AG09319 (cell line): ENCODE measurements at regions not wholly inside any gene's neighbourhood (a gene's known extent, or its start where the extent isn't known, plus 50 kb on each side); places are given as distances from the start of the nearest gene placed in this dataset.

ENCODE experiments used
- DNase-seq: peaks from one replicate; pipeline ENCODE4 v3.0.0-alpha.2; 2010; ENCODE audit warnings: low read depth; ENCODE audit errors: extremely low read depth
- TF ChIP-seq, protein P1 (sequence below): IDR thresholded peaks from 2 replicates; pipeline ENCODE4 v1.5.1; 2011; ENCODE audit warnings: low read depth, mild to moderate bottlenecking, inconsistent platforms, low read length, moderate library complexity

DNA sequence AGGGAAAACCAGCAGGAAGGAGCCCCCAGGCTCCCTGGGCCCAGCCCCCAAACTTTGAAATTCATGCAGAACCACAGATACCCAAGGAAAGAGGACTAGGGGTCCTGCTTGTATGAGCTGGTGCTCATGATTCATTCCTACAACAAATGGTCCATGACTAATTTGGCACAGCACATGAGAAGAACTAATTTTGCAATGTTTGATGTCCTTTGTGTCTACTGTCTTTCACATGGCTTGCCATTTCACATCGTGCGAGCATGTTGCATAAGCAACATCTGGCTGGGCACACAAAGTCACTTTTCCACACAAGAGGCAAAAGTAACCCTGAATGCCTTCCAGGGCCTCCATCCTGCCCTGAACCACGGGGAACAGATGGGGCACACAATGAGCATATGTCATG is 149.6 kb upstream of the APCDD1 start:
- peak; percentile 55 for DNase-seq

DNA sequence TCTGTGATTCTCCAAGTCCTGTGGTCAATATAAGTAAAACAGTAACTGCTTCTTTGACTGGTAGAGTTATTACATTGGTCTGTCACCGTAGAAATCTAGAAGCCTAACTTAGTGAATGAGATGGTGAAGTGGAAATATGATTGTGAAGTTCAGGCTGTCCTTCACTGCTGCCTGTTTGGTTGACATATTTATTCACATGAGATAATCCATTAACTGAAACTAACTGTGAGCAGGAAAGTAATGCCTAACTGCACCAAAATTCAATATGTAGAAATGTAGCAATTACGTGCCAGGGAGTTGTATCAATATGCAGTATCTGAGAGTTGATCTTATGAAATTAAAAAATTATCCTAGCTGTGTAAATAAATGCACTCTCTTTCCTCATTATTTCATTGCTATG is 147.7 kb upstream of the APCDD1 start:
- no peak for DNase-seq
- TF ChIP-seq, protein P1, sequence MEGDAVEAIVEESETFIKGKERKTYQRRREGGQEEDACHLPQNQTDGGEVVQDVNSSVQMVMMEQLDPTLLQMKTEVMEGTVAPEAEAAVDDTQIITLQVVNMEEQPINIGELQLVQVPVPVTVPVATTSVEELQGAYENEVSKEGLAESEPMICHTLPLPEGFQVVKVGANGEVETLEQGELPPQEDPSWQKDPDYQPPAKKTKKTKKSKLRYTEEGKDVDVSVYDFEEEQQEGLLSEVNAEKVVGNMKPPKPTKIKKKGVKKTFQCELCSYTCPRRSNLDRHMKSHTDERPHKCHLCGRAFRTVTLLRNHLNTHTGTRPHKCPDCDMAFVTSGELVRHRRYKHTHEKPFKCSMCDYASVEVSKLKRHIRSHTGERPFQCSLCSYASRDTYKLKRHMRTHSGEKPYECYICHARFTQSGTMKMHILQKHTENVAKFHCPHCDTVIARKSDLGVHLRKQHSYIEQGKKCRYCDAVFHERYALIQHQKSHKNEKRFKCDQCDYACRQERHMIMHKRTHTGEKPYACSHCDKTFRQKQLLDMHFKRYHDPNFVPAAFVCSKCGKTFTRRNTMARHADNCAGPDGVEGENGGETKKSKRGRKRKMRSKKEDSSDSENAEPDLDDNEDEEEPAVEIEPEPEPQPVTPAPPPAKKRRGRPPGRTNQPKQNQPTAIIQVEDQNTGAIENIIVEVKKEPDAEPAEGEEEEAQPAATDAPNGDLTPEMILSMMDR: no peak

More for the DNA sequence above, 149.6 kb upstream of the APCDD1 start:
- TF ChIP-seq, protein P1: no peak

DNA sequence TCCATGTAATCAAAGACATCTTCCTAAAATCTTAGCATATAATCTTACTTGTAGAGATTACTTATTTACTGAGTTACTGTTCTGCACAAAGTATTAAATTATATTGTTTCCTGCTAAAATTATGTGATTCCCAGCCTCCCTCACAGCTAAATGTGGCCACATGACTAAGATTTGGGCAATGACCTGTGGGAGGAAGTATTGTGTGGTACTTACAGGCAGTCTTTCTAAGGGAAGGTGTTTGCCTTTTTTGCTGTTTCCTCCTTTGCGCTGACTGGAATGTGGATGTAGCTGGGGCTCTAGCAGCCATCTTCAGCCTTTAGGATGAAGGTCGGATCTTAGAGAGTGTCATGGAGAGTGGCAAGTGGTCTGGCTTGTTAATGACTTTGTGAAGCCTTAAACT is 146.3 kb upstream of the APCDD1 start:
- no peak for DNase-seq
- TF ChIP-seq, protein P1: no peak

DNA sequence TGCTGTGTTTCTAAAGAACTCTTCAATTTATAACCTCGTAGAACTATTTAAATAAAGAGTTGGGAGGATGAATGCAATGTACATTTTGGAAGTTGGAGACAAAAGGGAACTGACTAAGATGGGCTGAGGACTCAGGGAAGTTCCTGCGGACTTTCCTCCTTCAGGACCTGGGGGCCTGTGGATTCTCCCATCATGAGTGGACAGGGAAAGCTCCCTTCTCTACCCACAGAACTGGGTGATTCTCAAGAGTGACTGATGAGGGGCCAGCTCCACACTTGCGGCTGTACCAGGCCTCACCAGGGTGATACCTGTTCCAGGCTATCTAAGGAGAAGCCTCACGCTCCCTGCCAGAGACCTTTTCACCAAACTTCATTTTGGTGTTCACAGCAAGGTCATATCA is 143.8 kb upstream of the APCDD1 start:
- TF ChIP-seq, protein P1: no peak
- DNase-seq: no peak

DNA sequence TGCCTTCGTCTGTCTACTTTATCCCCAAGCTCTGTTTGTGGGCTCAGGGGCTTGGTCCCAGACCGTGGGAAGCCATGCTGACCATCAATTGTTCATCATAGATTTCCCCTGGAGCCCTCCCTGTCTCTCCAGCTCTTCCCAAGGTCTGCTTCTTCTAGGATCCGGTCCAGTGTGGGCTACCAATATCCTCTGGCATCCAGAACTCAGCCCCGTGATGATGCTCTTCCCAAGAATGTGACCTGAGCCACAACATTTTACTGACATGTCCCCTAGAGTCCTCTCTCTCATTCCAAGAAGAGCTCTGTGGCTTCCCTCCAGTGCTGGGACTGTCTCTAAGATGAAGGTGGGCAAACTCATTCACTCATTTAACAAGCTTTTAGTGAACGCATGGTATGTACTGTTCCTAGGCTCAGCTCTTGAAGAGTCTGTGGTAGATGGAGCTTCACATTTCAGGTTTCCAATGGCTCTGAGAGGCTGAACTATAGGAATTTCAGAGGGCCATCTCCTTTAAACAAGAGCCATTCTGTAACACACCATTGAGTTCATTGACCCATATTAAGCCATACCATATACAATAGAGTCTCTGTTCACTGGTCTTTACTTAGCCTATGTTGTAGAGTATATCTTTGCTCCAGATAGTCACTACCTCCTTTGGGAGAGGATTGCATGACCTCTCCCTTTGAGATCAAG is 142.0 kb upstream of the APCDD1 start:
- no peak for DNase-seq
- TF ChIP-seq, protein P1: no peak

DNA sequence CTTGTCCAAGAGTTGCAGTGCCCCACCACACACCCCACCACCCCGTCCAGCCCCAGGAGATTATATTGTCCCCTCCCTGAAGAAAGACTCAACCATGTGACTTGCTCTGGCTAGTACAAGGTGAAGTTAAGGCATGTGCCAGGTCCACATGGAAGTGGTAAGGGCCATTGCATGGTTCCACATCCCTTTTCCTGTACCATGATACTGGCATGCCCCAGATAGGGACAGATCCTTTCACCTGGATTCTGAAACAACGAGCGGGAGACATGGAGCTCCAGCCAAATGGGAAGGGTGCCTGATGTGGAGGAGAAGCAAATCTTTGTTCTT is 141.5 kb upstream of the APCDD1 start:
- TF ChIP-seq, protein P1: no peak
- DNase-seq: no peak

DNA sequence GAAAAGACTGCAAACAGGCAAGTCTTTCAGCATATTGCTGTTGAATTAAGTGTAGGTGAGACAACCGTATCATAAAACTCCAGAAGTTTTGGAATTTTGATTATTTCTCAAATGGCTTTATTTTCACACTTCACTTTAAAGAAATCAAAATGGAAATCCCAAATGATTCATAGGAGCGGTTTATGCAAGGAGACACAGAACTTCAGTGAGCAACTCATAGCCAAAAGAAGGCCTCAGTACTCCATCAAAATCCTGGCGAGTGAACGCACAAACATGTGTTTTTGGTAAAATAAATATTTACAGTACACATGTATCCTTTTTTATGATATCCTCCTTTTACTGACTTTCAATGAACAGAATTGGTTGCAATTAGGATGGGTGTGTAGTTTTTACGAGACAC is 140.4 kb upstream of the APCDD1 start:
- TF ChIP-seq, protein P1: no peak

More for the DNA sequence above, 140.4 kb upstream of the APCDD1 start:
- DNase-seq: no peak
